Activated T-helper 1 cell treated with anti-CD3 and anti-CD28 coated beads, Interleukin-12 subunit alpha, Interleukin-12 subunit beta, Interleukin-2, Interleukin-4 antibody, amounts not matched to agents 30 ng/mL and 10 ng/mL and 1 ng/mL, durations not matched to agents 14 hours and 24 hours and 36 hours (primary cell): ENCODE measurements at regions not wholly inside any gene's neighbourhood (a gene's known extent, or its start where the extent isn't known, plus 50 kb on each side); places are given as distances from the start of the nearest gene placed in this dataset.

ENCODE experiments used
- DNase-seq: peaks from one replicate; pipeline ENCODE4 v3.0.0; 2021; ENCODE audit warnings: low spot score
- H3K27ac Mint-ChIP-seq: one replicate; pipeline ENCODE4 v1.8.0; 2021; ENCODE audit warnings: mild to moderate bottlenecking, mixed read lengths
- H3K27me3 Mint-ChIP-seq: one replicate; pipeline ENCODE4 v1.8.0; 2022; ENCODE audit warnings: mild to moderate bottlenecking, moderate library complexity, mixed read lengths; ENCODE audit not compliant: insufficient read depth
- H3K36me3 Mint-ChIP-seq: one replicate; pipeline ENCODE4 v1.8.0; 2021; ENCODE audit warnings: low read depth, mixed read lengths
- H3K4me1 Mint-ChIP-seq: one replicate; pipeline ENCODE4 v1.8.0; 2021; ENCODE audit warnings: low read depth, mixed read lengths
- H3K4me3 Mint-ChIP-seq: one replicate; pipeline ENCODE4 v1.8.0; 2021; ENCODE audit warnings: mild to moderate bottlenecking, moderate library complexity, mixed read lengths
- H3K9me3 Mint-ChIP-seq: one replicate; pipeline ENCODE4 v1.8.0; 2021; ENCODE audit warnings: mixed read lengths
- intact Hi-C: fragments of 100-400 bp; cut with micrococcal nuclease; formaldehyde crosslinking; loops from one replicate; pipeline ENCODE4 v1.15.1; 2024

GRCh38 chr2:240250985-240251847 is 110.8 kb upstream of the OTOS start:
- H3K27me3 Mint-ChIP-seq: peaks cover 3% of the 10 kb centered on the region
- no peaks in the 10 kb centered on the region for H3K36me3 Mint-ChIP-seq
- H3K27ac Mint-ChIP-seq: no peak overlapping the region
- no peak for DNase-seq
- H3K4me3 Mint-ChIP-seq: no peak overlapping the region
- no peaks in the 10 kb centered on the region for H3K9me3 Mint-ChIP-seq
- H3K4me1 Mint-ChIP-seq: no peaks in the 10 kb centered on the region
- intact Hi-C loops: no loop called here

- no peaks in the 10 kb centered on the region for H3K36me3 Mint-ChIP-seq
- intact Hi-C loops: no loop called here
- H3K9me3 Mint-ChIP-seq: no peaks in the 10 kb centered on the region
- H3K4me1 Mint-ChIP-seq: no peaks in the 10 kb centered on the region
- H3K27me3 Mint-ChIP-seq: peaks cover 3% of the 10 kb centered on the region
- H3K4me3 Mint-ChIP-seq: no peak overlapping the region
- no peak overlapping the region for H3K27ac Mint-ChIP-seq
- DNase-seq: no peak
These were observed 111.4 kb upstream of the OTOS start for GRCh38 chr2:240251848-240252190.

- Mint-ChIP-seq H3K27me3 (no peaks in the 10 kb centered on the region), H3K4me3 (no peak overlapping the region), H3K4me1 (no peaks in the 10 kb centered on the region), H3K36me3 (no peaks in the 10 kb centered on the region), H3K9me3 (no peaks in the 10 kb centered on the region), H3K27ac (no peak overlapping the region)
- intact Hi-C loops: no loop called here
- no peak for DNase-seq
These were observed 111.9 kb upstream of the OTOS start for GRCh38 chr2:240252191-240252871.

GRCh38 chr2:240252872-240253511 is 112.5 kb upstream of the OTOS start:
- Mint-ChIP-seq H3K9me3 (no peaks in the 10 kb centered on the region), H3K27me3 (no peaks in the 10 kb centered on the region), H3K4me1 (no peaks in the 10 kb centered on the region), H3K27ac (no peak overlapping the region), H3K36me3 (no peaks in the 10 kb centered on the region), H3K4me3 (no peak overlapping the region)
- intact Hi-C loops: no loop called here
- no peak for DNase-seq

- H3K4me3 Mint-ChIP-seq: no peak overlapping the region
- intact Hi-C loops: no loop called here
- no peaks in the 10 kb centered on the region for H3K27me3 Mint-ChIP-seq
- no peaks in the 10 kb centered on the region for H3K4me1 Mint-ChIP-seq
- H3K27ac Mint-ChIP-seq: no peak overlapping the region
- DNase-seq: no peak
- H3K9me3 Mint-ChIP-seq: no peaks in the 10 kb centered on the region
- H3K36me3 Mint-ChIP-seq: no peaks in the 10 kb centered on the region
These were observed 113.2 kb upstream of the OTOS start for GRCh38 chr2:240253583-240254145.

- Mint-ChIP-seq H3K27me3 (no peaks in the 10 kb centered on the region), H3K36me3 (no peaks in the 10 kb centered on the region), H3K4me1 (no peaks in the 10 kb centered on the region), H3K27ac (no peak overlapping the region), H3K9me3 (no peaks in the 10 kb centered on the region), H3K4me3 (no peak overlapping the region)
- DNase-seq: no peak
- intact Hi-C loops: no loop called here
These were observed 114.1 kb upstream of the OTOS start for GRCh38 chr2:240254337-240255164.

GRCh38 chr2:240255165-240255491 is 114.7 kb upstream of the OTOS start:
- no peak overlapping the region for H3K4me3 Mint-ChIP-seq
- intact Hi-C loops: no loop called here
- H3K4me1 Mint-ChIP-seq: no peaks in the 10 kb centered on the region
- no peak overlapping the region for H3K27ac Mint-ChIP-seq
- no peaks in the 10 kb centered on the region for H3K9me3 Mint-ChIP-seq
- no peak for DNase-seq
- no peaks in the 10 kb centered on the region for H3K36me3 Mint-ChIP-seq
- no peaks in the 10 kb centered on the region for H3K27me3 Mint-ChIP-seq

GRCh38 chr2:240255811-240256703 is 115.6 kb upstream of the OTOS start:
- Mint-ChIP-seq H3K27ac (no peak overlapping the region), H3K36me3 (no peaks in the 10 kb centered on the region), H3K27me3 (no peaks in the 10 kb centered on the region), H3K9me3 (no peaks in the 10 kb centered on the region), H3K4me1 (no peaks in the 10 kb centered on the region), H3K4me3 (no peak overlapping the region)
- intact Hi-C loops: no loop called here
- DNase-seq: no peak

- no peaks in the 10 kb centered on the region for H3K36me3 Mint-ChIP-seq
- no peaks in the 10 kb centered on the region for H3K27me3 Mint-ChIP-seq
- intact Hi-C loops: no loop called here
- DNase-seq: no peak
- H3K4me3 Mint-ChIP-seq: no peak overlapping the region
- H3K9me3 Mint-ChIP-seq: peaks cover 4% of the 10 kb centered on the region
- no peak overlapping the region for H3K27ac Mint-ChIP-seq
- H3K4me1 Mint-ChIP-seq: no peaks in the 10 kb centered on the region
These were observed 116.5 kb upstream of the OTOS start for GRCh38 chr2:240256704-240257637.

GRCh38 chr2:240257940-240258580 is 117.6 kb upstream of the OTOS start:
- intact Hi-C loops: no loop called here
- no peak for DNase-seq
- Mint-ChIP-seq H3K27ac (no peak overlapping the region), H3K36me3 (peaks cover 2% of the 10 kb centered on the region), H3K4me3 (no peak overlapping the region), H3K27me3 (no peaks in the 10 kb centered on the region), H3K4me1 (no peaks in the 10 kb centered on the region), H3K9me3 (peaks cover 8% of the 10 kb centered on the region)

GRCh38 chr2:240258685-240259084 is 118.2 kb upstream of the OTOS start:
- Mint-ChIP-seq H3K4me1 (no peaks in the 10 kb centered on the region), H3K27me3 (no peaks in the 10 kb centered on the region), H3K4me3 (no peak overlapping the region), H3K9me3 (peaks cover 8% of the 10 kb centered on the region), H3K36me3 (peaks cover 2% of the 10 kb centered on the region), H3K27ac (no peak overlapping the region)
- no peak for DNase-seq
- intact Hi-C loops: no loop called here
